ENCODE measurements at regions not wholly inside any gene's neighbourhood (a gene's known extent, or its start where the extent isn't known, plus 50 kb on each side); places are given as distances from the start of the nearest gene placed in this dataset.
A peak's percentile ranks its signal among the peaks of the same experiment; 100 is the strongest.

- peak; percentile 58 for DNase-seq (ENCODE audit: low spot score)
- Histone ChIP-seq H3K27me3 (ENCODE audit: insufficient read depth) (peaks cover 24% of the 10 kb centered on the region), H3K4me2 (peak overlapping the region; percentile 88), H2AFZ (no peak overlapping the region), H3K36me3 (ENCODE audit: insufficient read depth) (no peaks in the 10 kb centered on the region), H3K4me1 (ENCODE audit: insufficient read depth) (peaks cover 9% of the 10 kb centered on the region; the same call in 1 of the 2 replicates), H4K20me1 (replicated peaks; ENCODE audit: insufficient read depth) (peaks cover 7% of the 10 kb centered on the region; the same call in 1 of the 2 replicates), H3K27ac (ENCODE audit: low read depth) (no peak overlapping the region), H3K4me3 (peak overlapping the region; percentile 78), H3K9me2 (ENCODE audit: insufficient read depth) (no peaks in the 10 kb centered on the region), H3F3A (replicated peaks; ENCODE audit: low read depth) (no peaks in the 10 kb centered on the region), H3K79me2 (replicated peaks; ENCODE audit: insufficient read depth) (0 out of 2 replicates have a peak, but pooled peaks cover 3% of the 10 kb centered on the region)
- peak; percentile 39 for ATAC-seq
- no peak for TF ChIP-seq POLR2AphosphoS5 (IDR thresholded peaks at IDR 0.05; ENCODE audit: low read depth)
- TF ChIP-seq NANOG (IDR thresholded peaks at IDR 0.05; ENCODE audit: borderline replicate concordance), result no peak
- no peak for TF ChIP-seq CREB1 (CRISPR knock-in tag; IDR thresholded peaks at IDR 0.05; ENCODE audit: low read depth)
- no peak for TF ChIP-seq JUNB (IDR thresholded peaks at IDR 0.05; ENCODE audit: unreplicated experiment)
- TF ChIP-seq STAT1 (IDR thresholded peaks at IDR 0.05; ENCODE audit: unreplicated experiment), result no peak
- no peak for TF ChIP-seq ZNF114 (CRISPR knock-in tag; IDR thresholded peaks at IDR 0.05)
- Mint-ChIP-seq H3K9me3 (no peaks in the 10 kb centered on the region; the same call in 2 of the 3 replicates), H3K27ac (no peak overlapping the region), H3K4me3 (no peak overlapping the region; the same call in 2 of the 3 replicates), H3K27me3 (ENCODE audit: insufficient read depth, low read depth, poor library complexity) (peaks cover 18% of the 10 kb centered on the region), H3K36me3 (ENCODE audit: low read depth) (no peaks in the 10 kb centered on the region), H3K4me1 (peaks cover 18% of the 10 kb centered on the region)
Observed at GRCh38 chr3:14600856-14601610, 50.5 kb upstream of the CCDC174 start.

- Mint-ChIP-seq H3K27me3 (ENCODE audit: insufficient read depth, low read depth, poor library complexity) (peaks cover 18% of the 10 kb centered on the region), H3K36me3 (ENCODE audit: low read depth) (no peaks in the 10 kb centered on the region), H3K27ac (no peak overlapping the region), H3K4me3 (peak overlapping the region; percentile 76), H3K9me3 (no peaks in the 10 kb centered on the region; the same call in 2 of the 3 replicates), H3K4me1 (peaks cover 16% of the 10 kb centered on the region)
- peak overlapping the region; percentile 88 for H3K4me2 ChIP-seq
- no peaks in the 10 kb centered on the region for H3K36me3 ChIP-seq (ENCODE audit: insufficient read depth)
- H4K20me1 ChIP-seq (replicated peaks; ENCODE audit: insufficient read depth), result peaks cover 7% of the 10 kb centered on the region; the same call in 1 of the 2 replicates
- peak overlapping the region; percentile 93 for H2AFZ ChIP-seq
- H3K27me3 ChIP-seq (ENCODE audit: insufficient read depth), result peaks cover 24% of the 10 kb centered on the region
- H3K4me1 ChIP-seq (ENCODE audit: insufficient read depth), result peaks cover 9% of the 10 kb centered on the region; the same call in 1 of the 2 replicates
- ATAC-seq, result peak; percentile 17
- H3F3A ChIP-seq (replicated peaks; ENCODE audit: low read depth), result no peaks in the 10 kb centered on the region
- no peaks in the 10 kb centered on the region for H3K9me2 ChIP-seq (ENCODE audit: insufficient read depth)
- H3K79me2 ChIP-seq (replicated peaks; ENCODE audit: insufficient read depth), result 0 out of 2 replicates have a peak, but pooled peaks cover 3% of the 10 kb centered on the region
- DNase-seq (ENCODE audit: low spot score), result peak; percentile 83
- peak overlapping the region; percentile 78 for H3K4me3 ChIP-seq
- no peak for TF ChIP-seq CREB1 (CRISPR knock-in tag; IDR thresholded peaks at IDR 0.05; ENCODE audit: low read depth)
- no peak for TF ChIP-seq ZNF331 (CRISPR knock-in tag; IDR thresholded peaks at IDR 0.05; ENCODE audit: low read depth)
- TF ChIP-seq ZNF462 (CRISPR knock-in tag; IDR thresholded peaks at IDR 0.05), result no peak
- TF ChIP-seq NANOG (IDR thresholded peaks at IDR 0.05; ENCODE audit: borderline replicate concordance), result no peak
- no peak for TF ChIP-seq EZH2 (IDR thresholded peaks at IDR 0.05; ENCODE audit: low read depth, unreplicated experiment)
- H3K27ac ChIP-seq (ENCODE audit: low read depth), result no peak overlapping the region
Observed at GRCh38 chr3:14601692-14602005, 49.9 kb upstream of the CCDC174 start.
